ENCODE measurements at regions not wholly inside any gene's neighbourhood (a gene's known extent, or its start where the extent isn't known, plus 50 kb on each side); places are given as distances from the start of the nearest gene placed in this dataset.

GRCh38 chr10:33955676-33956075, 621.2 kb upstream of the NRP1 start:
- H3K9ac ChIP-seq (ENCODE audit: low read length), result no peak overlapping the region
- no peaks in the 10 kb centered on the region for H3K4me1 ChIP-seq (ENCODE audit: insufficient read depth, low read length)
- H3K27me3 ChIP-seq (ENCODE audit: control insufficient read depth in 1 of 2, insufficient read depth in 2 of 2, low read length in 2 of 2), result no peaks in the 10 kb centered on the region
- H3K4me3 ChIP-seq (ENCODE audit: low read depth in 1 of 2, low read length in 2 of 2), result no peak overlapping the region
- no peaks in the 10 kb centered on the region for H3K36me3 ChIP-seq (ENCODE audit: insufficient read depth, low read length)
- H3K27ac ChIP-seq (ENCODE audit: low read depth, low read length), result no peak overlapping the region
- no peaks in the 10 kb centered on the region for H3K9me3 ChIP-seq (ENCODE audit: low read length)

DNA sequence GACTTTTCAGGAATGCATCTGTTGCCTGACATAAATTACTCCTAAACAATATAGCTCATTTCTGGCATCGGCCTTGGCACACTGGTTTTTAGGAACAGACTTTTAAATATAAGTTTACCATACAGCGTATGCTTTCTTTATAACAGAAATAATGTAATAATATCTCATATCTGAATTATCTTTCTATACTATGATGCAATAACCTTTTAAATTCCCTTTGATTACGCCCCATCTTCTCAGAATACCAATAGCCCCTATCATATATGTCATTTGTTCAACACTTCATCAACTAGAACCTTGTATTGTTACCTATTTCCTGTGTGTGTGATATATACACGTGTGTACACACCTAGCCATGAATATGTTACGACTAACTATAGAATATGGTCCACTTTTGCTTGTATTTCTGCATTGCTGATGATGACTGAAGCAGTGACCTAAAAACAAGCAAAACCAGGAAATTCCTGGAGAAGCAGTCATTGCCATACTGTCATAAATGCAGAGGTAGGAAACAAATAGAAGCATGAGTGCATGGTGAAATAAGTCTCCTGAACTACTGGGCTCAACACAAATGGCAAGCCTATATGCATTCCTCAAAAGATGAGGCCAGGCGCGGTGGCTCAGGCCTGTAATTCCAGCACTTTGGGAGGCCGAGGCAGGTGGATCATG, 618.4 kb upstream of the NRP1 start:
- Histone ChIP-seq H3K36me3 (ENCODE audit: insufficient read depth, low read length) (no peaks in the 10 kb centered on the region), H3K9ac (ENCODE audit: low read length) (no peak overlapping the region), H3K4me3 (ENCODE audit: low read depth in 1 of 2, low read length in 2 of 2) (no peak overlapping the region), H3K27ac (ENCODE audit: low read depth, low read length) (no peak overlapping the region), H3K9me3 (ENCODE audit: low read length) (no peaks in the 10 kb centered on the region), H3K27me3 (ENCODE audit: control insufficient read depth in 1 of 2, insufficient read depth in 2 of 2, low read length in 2 of 2) (no peaks in the 10 kb centered on the region), H3K4me1 (ENCODE audit: insufficient read depth, low read length) (no peaks in the 10 kb centered on the region)

DNA sequence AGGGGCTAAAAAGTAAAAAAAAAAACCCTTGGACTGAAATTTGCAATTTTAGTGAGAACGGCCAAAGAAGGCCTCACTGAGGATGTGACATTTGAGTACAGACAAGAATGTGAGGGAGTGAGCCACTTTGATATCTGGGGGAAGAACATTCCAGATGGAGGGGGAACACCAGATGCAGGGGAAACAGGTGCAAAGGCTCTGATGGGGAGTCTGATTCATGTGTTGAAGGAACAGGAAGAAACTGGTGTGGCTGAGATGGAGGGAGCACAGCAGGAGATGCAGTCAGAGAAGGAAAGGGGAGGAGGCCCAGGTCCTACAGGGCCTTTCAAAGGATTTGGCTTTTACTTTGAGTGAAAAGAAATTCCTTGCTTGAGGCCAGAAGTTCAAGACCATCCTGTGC, 615.7 kb upstream of the NRP1 start:
- Histone ChIP-seq H3K4me1 (ENCODE audit: insufficient read depth, low read length) (no peaks in the 10 kb centered on the region), H3K9me3 (ENCODE audit: low read length) (no peaks in the 10 kb centered on the region), H3K27me3 (ENCODE audit: control insufficient read depth in 1 of 2, insufficient read depth in 2 of 2, low read length in 2 of 2) (no peaks in the 10 kb centered on the region), H3K4me3 (ENCODE audit: low read depth in 1 of 2, low read length in 2 of 2) (no peak overlapping the region), H3K27ac (ENCODE audit: low read depth, low read length) (no peak overlapping the region), H3K36me3 (ENCODE audit: insufficient read depth, low read length) (no peaks in the 10 kb centered on the region), H3K9ac (ENCODE audit: low read length) (no peak overlapping the region)

GRCh38 chr10:33947544-33947943, 613.1 kb upstream of the NRP1 start:
- H3K4me3 ChIP-seq (ENCODE audit: low read depth in 1 of 2, low read length in 2 of 2), result no peak overlapping the region
- no peak overlapping the region for H3K27ac ChIP-seq (ENCODE audit: low read depth, low read length)
- H3K36me3 ChIP-seq (ENCODE audit: insufficient read depth, low read length), result no peaks in the 10 kb centered on the region

DNA sequence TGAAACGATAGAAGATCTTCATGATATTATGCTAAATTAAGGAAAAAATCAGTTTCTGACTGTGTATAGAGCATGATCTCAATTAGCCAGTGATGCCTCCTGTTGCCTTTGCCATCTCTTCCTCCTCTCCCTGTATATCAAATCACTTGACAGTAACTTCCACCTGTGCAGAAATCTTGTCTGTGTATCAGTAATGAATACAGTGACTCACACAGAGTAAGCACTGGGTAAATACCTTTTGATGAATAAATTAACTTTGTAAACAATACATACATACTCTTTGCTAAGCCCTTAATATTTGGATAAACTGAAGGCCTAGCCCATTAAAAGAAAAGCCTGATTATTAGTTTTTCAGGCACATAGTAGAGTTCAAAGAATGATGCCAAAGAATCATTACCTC, 610.6 kb upstream of the NRP1 start:
- H3K4me3 ChIP-seq (ENCODE audit: low read depth in 1 of 2, low read length in 2 of 2), result no peak overlapping the region
- H3K9ac ChIP-seq (ENCODE audit: low read length), result no peak overlapping the region
- no peaks in the 10 kb centered on the region for H3K4me1 ChIP-seq (ENCODE audit: insufficient read depth, low read length)

More at GRCh38 chr10:33947544-33947943, 613.1 kb upstream of the NRP1 start:
- Histone ChIP-seq H3K9ac (ENCODE audit: low read length) (no peak overlapping the region), H3K4me1 (ENCODE audit: insufficient read depth, low read length) (no peaks in the 10 kb centered on the region), H3K27me3 (ENCODE audit: control insufficient read depth in 1 of 2, insufficient read depth in 2 of 2, low read length in 2 of 2) (no peaks in the 10 kb centered on the region), H3K9me3 (ENCODE audit: low read length) (no peaks in the 10 kb centered on the region)

DNA sequence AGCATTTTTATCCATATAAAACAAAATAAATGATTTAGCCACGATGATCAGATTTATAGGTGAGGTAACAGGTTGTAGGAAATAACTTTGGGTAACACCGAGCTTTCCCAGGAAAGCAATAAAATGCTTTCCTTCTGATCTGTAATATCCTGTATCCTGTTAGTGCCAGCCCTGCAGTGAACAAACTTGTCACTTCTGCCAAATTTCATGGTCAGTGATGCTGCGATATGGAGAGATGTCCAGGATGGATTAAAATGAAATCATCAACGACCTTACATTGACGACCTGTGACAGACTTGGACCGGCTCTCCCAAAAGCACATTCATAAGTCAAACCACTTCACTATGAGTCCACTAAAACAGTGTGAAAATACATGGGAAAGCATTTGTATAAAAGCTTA, 608.0 kb upstream of the NRP1 start:
- Histone ChIP-seq H3K9me3 (ENCODE audit: low read length) (no peaks in the 10 kb centered on the region), H3K36me3 (ENCODE audit: insufficient read depth, low read length) (no peaks in the 10 kb centered on the region), H3K4me1 (ENCODE audit: insufficient read depth, low read length) (no peaks in the 10 kb centered on the region), H3K4me3 (ENCODE audit: low read depth in 1 of 2, low read length in 2 of 2) (no peak overlapping the region), H3K27me3 (ENCODE audit: control insufficient read depth in 1 of 2, insufficient read depth in 2 of 2, low read length in 2 of 2) (no peaks in the 10 kb centered on the region), H3K9ac (ENCODE audit: low read length) (no peak overlapping the region), H3K27ac (ENCODE audit: low read depth, low read length) (no peak overlapping the region)

More for the DNA sequence above, 610.6 kb upstream of the NRP1 start:
- Histone ChIP-seq H3K27ac (ENCODE audit: low read depth, low read length) (no peak overlapping the region), H3K9me3 (ENCODE audit: low read length) (no peaks in the 10 kb centered on the region), H3K36me3 (ENCODE audit: insufficient read depth, low read length) (no peaks in the 10 kb centered on the region), H3K27me3 (ENCODE audit: control insufficient read depth in 1 of 2, insufficient read depth in 2 of 2, low read length in 2 of 2) (no peaks in the 10 kb centered on the region)

GRCh38 chr10:33939892-33940291, 605.4 kb upstream of the NRP1 start:
- Histone ChIP-seq H3K9ac (ENCODE audit: low read length) (no peak overlapping the region), H3K9me3 (ENCODE audit: low read length) (no peaks in the 10 kb centered on the region), H3K4me3 (ENCODE audit: low read depth in 1 of 2, low read length in 2 of 2) (no peak overlapping the region), H3K27me3 (ENCODE audit: control insufficient read depth in 1 of 2, insufficient read depth in 2 of 2, low read length in 2 of 2) (no peaks in the 10 kb centered on the region), H3K27ac (ENCODE audit: low read depth, low read length) (no peak overlapping the region), H3K36me3 (ENCODE audit: insufficient read depth, low read length) (no peaks in the 10 kb centered on the region), H3K4me1 (ENCODE audit: insufficient read depth, low read length) (no peaks in the 10 kb centered on the region)

DNA sequence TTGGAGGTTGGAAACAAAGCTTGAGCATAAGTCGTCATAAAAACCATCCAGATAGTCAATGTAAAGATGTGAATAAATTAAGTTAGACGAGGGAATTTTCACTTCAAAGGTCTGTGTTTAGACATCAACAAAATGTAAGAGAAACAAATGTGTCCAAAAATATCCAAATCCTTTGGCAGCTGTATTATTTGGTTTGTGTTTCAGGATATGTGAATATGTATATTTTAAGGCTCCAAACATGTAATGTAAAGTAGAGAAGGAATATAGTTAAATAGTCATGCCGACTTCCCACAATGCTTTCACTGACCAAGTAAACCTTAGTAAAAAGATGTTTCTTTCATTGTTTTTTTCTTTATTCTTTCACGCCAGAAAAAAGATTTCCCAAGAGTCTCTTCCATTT, 604.9 kb upstream of the NRP1 start:
- no peak overlapping the region for H3K9ac ChIP-seq (ENCODE audit: low read length)
- no peaks in the 10 kb centered on the region for H3K27me3 ChIP-seq (ENCODE audit: control insufficient read depth in 1 of 2, insufficient read depth in 2 of 2, low read length in 2 of 2)
- no peak overlapping the region for H3K4me3 ChIP-seq (ENCODE audit: low read depth in 1 of 2, low read length in 2 of 2)
- H3K9me3 ChIP-seq (ENCODE audit: low read length), result no peaks in the 10 kb centered on the region
- H3K4me1 ChIP-seq (ENCODE audit: insufficient read depth, low read length), result no peaks in the 10 kb centered on the region
- H3K27ac ChIP-seq (ENCODE audit: low read depth, low read length), result no peak overlapping the region
- no peaks in the 10 kb centered on the region for H3K36me3 ChIP-seq (ENCODE audit: insufficient read depth, low read length)

DNA sequence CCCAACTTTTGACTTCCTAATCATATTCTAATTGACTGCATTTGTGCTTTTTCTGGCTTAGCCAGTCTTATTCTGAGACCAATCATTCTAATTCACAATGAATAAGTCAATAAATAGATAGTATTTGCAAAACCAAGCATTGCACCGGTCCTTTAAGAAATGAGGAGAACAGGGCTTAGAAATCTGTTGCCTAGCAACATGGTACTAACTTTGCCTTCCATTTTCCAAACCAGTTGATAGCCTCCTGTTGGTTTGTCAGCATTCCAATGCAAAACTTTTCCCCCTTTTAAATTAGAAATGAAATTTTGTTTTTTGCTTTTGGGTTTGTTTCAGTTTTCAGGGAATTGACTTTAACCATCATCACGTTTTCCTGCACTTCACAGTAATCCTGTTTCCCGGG, 603.5 kb upstream of the NRP1 start:
- H3K4me3 ChIP-seq (ENCODE audit: low read depth in 1 of 2, low read length in 2 of 2), result no peak overlapping the region
- H3K9ac ChIP-seq (ENCODE audit: low read length), result no peak overlapping the region
- no peaks in the 10 kb centered on the region for H3K4me1 ChIP-seq (ENCODE audit: insufficient read depth, low read length)
- H3K27ac ChIP-seq (ENCODE audit: low read depth, low read length), result no peak overlapping the region
- no peaks in the 10 kb centered on the region for H3K27me3 ChIP-seq (ENCODE audit: control insufficient read depth in 1 of 2, insufficient read depth in 2 of 2, low read length in 2 of 2)
- no peaks in the 10 kb centered on the region for H3K9me3 ChIP-seq (ENCODE audit: low read length)
- no peaks in the 10 kb centered on the region for H3K36me3 ChIP-seq (ENCODE audit: insufficient read depth, low read length)

- Histone ChIP-seq H3K9ac (ENCODE audit: low read length) (no peak overlapping the region), H3K9me3 (ENCODE audit: low read length) (no peaks in the 10 kb centered on the region), H3K27ac (ENCODE audit: low read depth, low read length) (no peak overlapping the region), H3K4me3 (ENCODE audit: low read depth in 1 of 2, low read length in 2 of 2) (no peak overlapping the region), H3K4me1 (ENCODE audit: insufficient read depth, low read length) (no peaks in the 10 kb centered on the region), H3K27me3 (ENCODE audit: control insufficient read depth in 1 of 2, insufficient read depth in 2 of 2, low read length in 2 of 2) (no peaks in the 10 kb centered on the region), H3K36me3 (ENCODE audit: insufficient read depth, low read length) (no peaks in the 10 kb centered on the region)
These were observed 602.7 kb upstream of the NRP1 start for GRCh38 chr10:33937036-33937730.

GRCh38 chr10:33935350-33935749, 600.9 kb upstream of the NRP1 start:
- H3K36me3 ChIP-seq (ENCODE audit: insufficient read depth, low read length), result no peaks in the 10 kb centered on the region
- H3K27me3 ChIP-seq (ENCODE audit: control insufficient read depth in 1 of 2, insufficient read depth in 2 of 2, low read length in 2 of 2), result no peaks in the 10 kb centered on the region
- no peaks in the 10 kb centered on the region for H3K4me1 ChIP-seq (ENCODE audit: insufficient read depth, low read length)
- H3K4me3 ChIP-seq (ENCODE audit: low read depth in 1 of 2, low read length in 2 of 2), result no peak overlapping the region
- H3K27ac ChIP-seq (ENCODE audit: low read depth, low read length), result no peak overlapping the region
- no peak overlapping the region for H3K9ac ChIP-seq (ENCODE audit: low read length)
- no peaks in the 10 kb centered on the region for H3K9me3 ChIP-seq (ENCODE audit: low read length)

GRCh38 chr10:33930079-33930478, 595.6 kb upstream of the NRP1 start:
- Histone ChIP-seq H3K36me3 (ENCODE audit: insufficient read depth, low read length) (no peaks in the 10 kb centered on the region), H3K9ac (ENCODE audit: low read length) (no peak overlapping the region)

More at GRCh38 chr10:33930079-33930478, 595.6 kb upstream of the NRP1 start:
- no peak overlapping the region for H3K27ac ChIP-seq (ENCODE audit: low read depth, low read length)
- H3K4me1 ChIP-seq (ENCODE audit: insufficient read depth, low read length), result no peaks in the 10 kb centered on the region
- H3K4me3 ChIP-seq (ENCODE audit: low read depth in 1 of 2, low read length in 2 of 2), result no peak overlapping the region
- H3K9me3 ChIP-seq (ENCODE audit: low read length), result no peaks in the 10 kb centered on the region
- no peaks in the 10 kb centered on the region for H3K27me3 ChIP-seq (ENCODE audit: control insufficient read depth in 1 of 2, insufficient read depth in 2 of 2, low read length in 2 of 2)

Measured in muscle layer of colon (tissue), 2 donors.